Large intestine (tissue), 3 donors: ENCODE measurements at regions not wholly inside any gene's neighbourhood (a gene's known extent, or its start where the extent isn't known, plus 50 kb on each side); places are given as distances from the start of the nearest gene placed in this dataset.

Experiments used
- DNase-seq, 2 donors: peaks; one replicate each; pipeline versions ENCODE4 v3.0.0 to v3.0.0-alpha.2; 2013
- H3K27ac ChIP-seq: one replicate; pipeline ENCODE4 v1.5.1; 2013; ENCODE audit warnings: low read length
- H3K27me3 ChIP-seq: 2 replicates; pipeline ENCODE4 v1.6.1; 2013; ENCODE audit warnings: low read length; ENCODE audit not compliant: control insufficient read depth, insufficient read depth
- H3K36me3 ChIP-seq: 2 replicates; pipeline ENCODE4 v1.6.1; 2013; ENCODE audit warnings: low read length; ENCODE audit not compliant: control insufficient read depth, insufficient read depth
- H3K4me1 ChIP-seq: one replicate; pipeline ENCODE4 v1.6.1; 2013; ENCODE audit warnings: low read length; ENCODE audit not compliant: control insufficient read depth, insufficient read depth
- H3K4me3 ChIP-seq: one replicate; pipeline ENCODE4 v1.5.1; 2013; ENCODE audit warnings: low read length
- H3K9me3 ChIP-seq: one replicate; pipeline ENCODE4 v1.6.1; 2013; ENCODE audit warnings: mild to moderate bottlenecking, low read depth, low read length, moderate library complexity; ENCODE audit not compliant: control insufficient read depth
- WGBS: methylation state at CpG from one replicate; pipeline ENCODE4 v1.1.5; 2013; ENCODE audit warnings: low lambda C conversion rate; ENCODE audit not compliant: insufficient coverage; 5-methylcytosine and 5-hydroxymethylcytosine counted together

DNA sequence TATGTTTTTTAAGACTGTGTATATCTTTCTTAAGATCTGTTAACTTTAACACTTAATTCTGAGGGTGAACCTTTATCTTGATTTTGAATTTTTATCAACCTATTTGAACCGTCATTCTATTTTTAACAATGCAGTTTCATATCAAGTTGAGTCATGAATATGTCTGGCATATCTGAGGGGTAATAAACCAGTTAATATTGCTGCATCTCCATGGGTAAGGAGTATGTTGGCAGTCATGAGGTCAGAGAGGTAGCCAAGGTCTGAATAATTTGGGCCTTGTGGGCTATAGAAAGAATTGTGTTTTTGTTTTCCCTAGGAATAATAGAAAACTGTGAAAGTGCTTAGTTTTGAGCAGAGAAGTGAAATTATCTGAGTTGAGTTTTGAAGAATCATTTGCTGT is 419.0 kb downstream of the PLK2 start:
- Histone ChIP-seq H3K36me3 (no peaks in the 10 kb centered on the region), H3K27ac (no peak overlapping the region), H3K4me3 (no peak overlapping the region), H3K27me3 (no peaks in the 10 kb centered on the region), H3K4me1 (no peaks in the 10 kb centered on the region), H3K9me3 (no peaks in the 10 kb centered on the region)
- no CpG with 5 or more reads among the region's 1 CpG for WGBS
- peak in 1 of 2 donors; percentile 0 for DNase-seq

DNA sequence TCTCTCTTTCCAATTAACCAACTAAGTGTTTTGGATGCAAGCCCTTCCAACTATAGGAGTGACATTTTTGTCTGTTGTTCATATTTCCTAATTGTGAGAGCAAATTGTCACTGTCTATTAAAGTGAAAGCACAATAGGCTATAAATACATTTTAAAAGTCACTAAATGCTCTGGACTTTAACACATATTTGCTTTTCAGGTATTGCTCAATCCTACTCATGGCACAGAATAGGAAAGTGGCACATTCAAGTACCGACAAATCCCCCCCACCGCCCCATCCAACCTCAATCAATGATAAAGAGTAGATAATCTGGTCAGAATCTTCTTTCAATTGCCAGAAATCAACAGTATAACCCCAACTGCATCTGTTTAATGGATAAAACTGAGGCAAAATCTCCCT is 419.8 kb downstream of the PLK2 start:
- peak in 1 of 2 donors; percentile 31 for DNase-seq
- Histone ChIP-seq H3K27ac (no peak overlapping the region), H3K4me1 (no peaks in the 10 kb centered on the region), H3K4me3 (no peak overlapping the region), H3K9me3 (no peaks in the 10 kb centered on the region), H3K27me3 (no peaks in the 10 kb centered on the region), H3K36me3 (no peaks in the 10 kb centered on the region)
- no CpG with 5 or more reads among the region's 2 CpGs for WGBS

GRCh38 chr5:58037899-58038298 is 422.0 kb downstream of the PLK2 start:
- DNase-seq: peak in 1 of 2 donors; percentile 37
- Histone ChIP-seq H3K27ac (no peak overlapping the region), H3K27me3 (no peaks in the 10 kb centered on the region), H3K9me3 (no peaks in the 10 kb centered on the region), H3K36me3 (no peaks in the 10 kb centered on the region), H3K4me3 (no peak overlapping the region), H3K4me1 (no peaks in the 10 kb centered on the region)
- 29% methylated on average over 1 of the region's 3 CpGs for WGBS

DNA sequence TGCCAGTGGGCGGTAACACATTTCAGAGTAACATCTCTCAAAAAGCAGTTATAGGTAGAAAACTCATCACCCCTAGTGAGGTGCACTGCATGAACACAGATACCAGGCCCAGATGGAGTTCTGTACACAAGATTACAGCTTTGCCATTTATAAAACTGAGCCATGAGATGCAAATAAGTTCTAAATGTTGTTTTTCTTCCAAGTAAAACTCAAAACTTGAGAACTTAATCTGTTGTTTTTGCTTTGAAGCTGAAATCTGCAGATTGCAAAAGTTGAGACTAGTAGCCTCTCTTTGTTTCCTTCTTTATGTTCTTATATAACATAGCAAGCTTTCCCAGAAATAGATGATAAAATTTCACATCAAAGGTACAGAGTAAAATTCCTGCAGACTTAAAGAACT is 434.1 kb downstream of the PLK2 start:
- no CpG with 5 or more reads among the region's 1 CpG for WGBS
- peak in 1 of 2 donors; percentile 9 for DNase-seq

GRCh38 chr5:58024151-58024550 is 435.7 kb downstream of the PLK2 start:
- Histone ChIP-seq H3K9me3 (no peaks in the 10 kb centered on the region), H3K36me3 (no peaks in the 10 kb centered on the region), H3K4me1 (no peaks in the 10 kb centered on the region), H3K27ac (no peak overlapping the region), H3K27me3 (no peaks in the 10 kb centered on the region), H3K4me3 (no peak overlapping the region)
- no peak for DNase-seq
- no CpG with 5 or more reads among the region's 1 CpG for WGBS

More for the DNA sequence above, 434.1 kb downstream of the PLK2 start:
- no peak overlapping the region for H3K4me3 ChIP-seq
- no peaks in the 10 kb centered on the region for H3K27me3 ChIP-seq
- H3K4me1 ChIP-seq: no peaks in the 10 kb centered on the region
- no peaks in the 10 kb centered on the region for H3K36me3 ChIP-seq
- H3K9me3 ChIP-seq: no peaks in the 10 kb centered on the region
- H3K27ac ChIP-seq: no peak overlapping the region

DNA sequence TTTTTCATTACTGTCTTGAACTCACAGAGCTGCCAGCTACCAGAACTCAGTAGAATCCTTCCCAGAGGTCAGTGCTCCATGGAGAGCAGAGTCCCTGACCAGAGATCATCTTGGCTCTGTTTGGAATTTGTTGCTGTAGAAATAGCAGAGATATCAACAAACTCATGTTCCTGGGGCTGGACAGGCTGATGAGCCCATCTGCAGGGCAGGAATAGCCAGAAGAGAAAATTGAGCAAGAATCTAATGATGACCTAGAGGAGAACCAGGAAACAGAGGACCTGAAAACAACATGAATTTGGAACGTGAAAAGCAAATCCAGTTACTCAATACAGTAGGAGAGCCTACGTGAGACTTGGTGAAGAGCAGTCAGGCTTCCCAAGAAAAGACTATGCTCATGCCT is 437.8 kb downstream of the PLK2 start:
- 78% methylated on average over 1 of the region's 2 CpGs for WGBS
- Histone ChIP-seq H3K36me3 (no peaks in the 10 kb centered on the region), H3K4me3 (no peak overlapping the region), H3K9me3 (no peaks in the 10 kb centered on the region), H3K27ac (no peak overlapping the region), H3K4me1 (no peaks in the 10 kb centered on the region), H3K27me3 (no peaks in the 10 kb centered on the region)
- peak; percentile 49 to 56 for DNase-seq

- H3K27me3 ChIP-seq: no peaks in the 10 kb centered on the region
- no peak overlapping the region for H3K27ac ChIP-seq
- H3K4me3 ChIP-seq: no peak overlapping the region
- H3K4me1 ChIP-seq: no peaks in the 10 kb centered on the region
- H3K36me3 ChIP-seq: no peaks in the 10 kb centered on the region
- DNase-seq: peak in 1 of 2 donors; percentile 0
- no peaks in the 10 kb centered on the region for H3K9me3 ChIP-seq
- 20% methylated on average over 1 of the region's 3 CpGs for WGBS
These were observed 438.4 kb downstream of the PLK2 start for GRCh38 chr5:58021466-58021865.

GRCh38 chr5:58019614-58020013 is 440.3 kb downstream of the PLK2 start:
- H3K27ac ChIP-seq: no peak overlapping the region
- WGBS: 100% methylated on average over 1 of the region's 3 CpGs

GRCh38 chr5:58018016-58018415 is 441.9 kb downstream of the PLK2 start:
- Histone ChIP-seq H3K36me3 (no peaks in the 10 kb centered on the region), H3K4me1 (no peaks in the 10 kb centered on the region), H3K27ac (no peak overlapping the region), H3K9me3 (no peaks in the 10 kb centered on the region), H3K27me3 (no peaks in the 10 kb centered on the region), H3K4me3 (no peak overlapping the region)
- DNase-seq: peak in 1 of 2 donors; percentile 0
- no CpG with 5 or more reads among the region's 1 CpG for WGBS

More at GRCh38 chr5:58019614-58020013, 440.3 kb downstream of the PLK2 start:
- peak; percentile 28 to 40 for DNase-seq
- Histone ChIP-seq H3K4me1 (no peaks in the 10 kb centered on the region), H3K9me3 (no peaks in the 10 kb centered on the region), H3K4me3 (no peak overlapping the region), H3K27me3 (no peaks in the 10 kb centered on the region), H3K36me3 (no peaks in the 10 kb centered on the region)

DNA sequence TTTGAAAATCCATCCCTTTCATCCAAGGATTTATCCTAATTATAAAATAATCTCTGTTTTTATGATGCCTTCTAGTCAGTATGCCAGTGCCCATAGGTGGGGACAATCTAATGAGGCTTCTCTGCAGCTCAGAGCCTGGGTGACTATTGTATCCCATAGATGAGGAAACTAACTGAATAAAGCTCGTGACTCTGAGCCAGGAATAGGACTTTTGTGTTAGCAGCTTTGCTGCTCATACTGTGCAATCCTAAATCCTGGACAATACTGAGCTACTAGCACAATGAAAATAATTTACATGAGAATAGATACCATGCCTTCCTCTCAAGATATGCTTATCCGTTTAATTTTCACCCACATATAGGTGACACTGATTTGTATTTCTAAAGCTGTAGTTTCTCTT is 443.0 kb downstream of the PLK2 start:
- H3K4me1 ChIP-seq: no peaks in the 10 kb centered on the region
- no peaks in the 10 kb centered on the region for H3K36me3 ChIP-seq
- no peaks in the 10 kb centered on the region for H3K27me3 ChIP-seq
- no peaks in the 10 kb centered on the region for H3K9me3 ChIP-seq
- WGBS: no CpG with 5 or more reads among the region's 2 CpGs
- no peak overlapping the region for H3K4me3 ChIP-seq
- H3K27ac ChIP-seq: no peak overlapping the region
- no peak for DNase-seq

- H3K27me3 ChIP-seq: no peaks in the 10 kb centered on the region
- H3K4me3 ChIP-seq: no peak overlapping the region
- H3K27ac ChIP-seq: no peak overlapping the region
- no peaks in the 10 kb centered on the region for H3K36me3 ChIP-seq
- H3K9me3 ChIP-seq: no peaks in the 10 kb centered on the region
- no peaks in the 10 kb centered on the region for H3K4me1 ChIP-seq
- WGBS: no CpG with 5 or more reads among the region's 6 CpGs
- peak in 1 of 2 donors; percentile 0 for DNase-seq
These were observed 443.5 kb downstream of the PLK2 start for GRCh38 chr5:58016358-58016757.
